ENCODE measurements at regions not wholly inside any gene's neighbourhood (a gene's known extent, or its start where the extent isn't known, plus 50 kb on each side); places are given as distances from the start of the nearest gene placed in this dataset.

GRCh38 chr18:45353530-45353929 is 261.7 kb upstream of the SLC14A2 start:
- Histone ChIP-seq H3K27me3 (replicated peaks; ENCODE audit: control insufficient read depth, insufficient read depth, low read length) (no peaks in the 10 kb centered on the region), H3K36me3 (ENCODE audit: control insufficient read depth, insufficient read depth, low read length) (no peaks in the 10 kb centered on the region), H3K4me3 (ENCODE audit: low read depth, low read length) (no peak overlapping the region), H3K9me3 (no peaks in the 10 kb centered on the region), H3K4me1 (peaks cover 9% of the 10 kb centered on the region)
- no peaks in the 10 kb centered on the region for H3K27me3 Mint-ChIP-seq (ENCODE audit: insufficient read depth, unreplicated experiment)
- ChIA-PET POLR2A (no interaction called here), CTCF (no interaction called here)
- H3K36me3 Mint-ChIP-seq (ENCODE audit: insufficient read depth, unreplicated experiment) = no peaks in the 10 kb centered on the region
- intact Hi-C loops (cut with micrococcal nuclease; ENCODE audit: unreplicated experiment) = loop anchor here (10.0 kb wide), 1 partner anchor 559 kb away; no protein-coding TSS in a partner anchor
- TF ChIP-seq CTCF (IDR thresholded peaks at IDR 0.05; ENCODE audit: insufficient read depth in 1 of 2, low read depth in 1 of 2, low read length in 1 of 2, severe bottlenecking in 1 of 2, unreplicated experiment in 1 of 2) = no peak
- BruUV-seq (replicated peaks) = no TSS peak
- DNase-seq = no peak
- H3K4me3 Mint-ChIP-seq (ENCODE audit: unreplicated experiment) = no peak overlapping the region
- H3K9me3 Mint-ChIP-seq (ENCODE audit: unreplicated experiment) = no peaks in the 10 kb centered on the region
- H3K4me1 Mint-ChIP-seq (ENCODE audit: low read depth, unreplicated experiment) = peaks cover 14% of the 10 kb centered on the region
- no peak overlapping the region for H3K27ac Mint-ChIP-seq (ENCODE audit: unreplicated experiment)

DNA sequence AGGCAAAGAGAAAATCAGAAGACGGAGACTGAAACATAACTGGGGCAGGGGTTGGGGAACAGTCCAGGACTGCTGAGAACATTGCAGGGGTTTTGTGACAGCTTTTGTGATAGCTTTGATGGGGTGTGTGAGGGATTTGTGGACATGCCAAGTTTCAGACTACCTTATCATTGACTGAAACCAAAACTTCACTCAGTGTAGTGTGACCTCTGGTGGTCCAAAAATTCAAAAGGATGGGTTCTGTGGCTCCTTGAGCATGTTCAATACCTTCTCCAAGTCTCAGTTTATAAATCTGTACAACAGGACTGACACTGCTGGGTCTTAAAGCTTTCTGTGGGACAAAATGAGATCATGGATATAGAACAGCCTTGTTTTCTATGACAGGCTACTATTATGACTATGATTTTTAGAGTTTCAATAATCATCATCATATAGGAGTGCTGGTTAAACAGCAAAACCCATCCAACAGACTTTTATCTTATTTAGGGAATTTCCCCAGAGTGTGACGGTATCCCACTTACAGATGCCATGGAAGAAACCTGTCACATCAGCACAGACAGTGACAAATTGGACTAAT is 259.2 kb upstream of the SLC14A2 start:
- Histone ChIP-seq H3K27me3 (replicated peaks; ENCODE audit: control insufficient read depth, insufficient read depth, low read length) (no peaks in the 10 kb centered on the region), H3K36me3 (ENCODE audit: control insufficient read depth, insufficient read depth, low read length) (no peaks in the 10 kb centered on the region), H3K9me3 (no peaks in the 10 kb centered on the region), H3K4me3 (ENCODE audit: low read depth, low read length) (no peak overlapping the region), H3K4me1 (peaks cover 26% of the 10 kb centered on the region)
- POLR2A ChIA-PET = no interaction called here
- Mint-ChIP-seq H3K27ac (ENCODE audit: unreplicated experiment) (no peak overlapping the region), H3K4me3 (ENCODE audit: unreplicated experiment) (no peak overlapping the region), H3K36me3 (ENCODE audit: insufficient read depth, unreplicated experiment) (peaks cover 6% of the 10 kb centered on the region), H3K27me3 (ENCODE audit: insufficient read depth, unreplicated experiment) (no peaks in the 10 kb centered on the region), H3K9me3 (ENCODE audit: unreplicated experiment) (no peaks in the 10 kb centered on the region), H3K4me1 (ENCODE audit: low read depth, unreplicated experiment) (peaks cover 35% of the 10 kb centered on the region)
- no peak for DNase-seq
- no TSS peak for BruUV-seq (replicated peaks)
- intact Hi-C loops (cut with micrococcal nuclease; ENCODE audit: unreplicated experiment) = loop anchor here (10.0 kb wide), 1 partner anchor 561 kb away; no protein-coding TSS in a partner anchor
- no peak for TF ChIP-seq CTCF (IDR thresholded peaks at IDR 0.05; ENCODE audit: insufficient read depth in 1 of 2, low read depth in 1 of 2, low read length in 1 of 2, severe bottlenecking in 1 of 2, unreplicated experiment in 1 of 2)
- CTCF ChIA-PET = no interaction called here

GRCh38 chr18:45357686-45358470 is 257.4 kb upstream of the SLC14A2 start:
- H3K4me1 ChIP-seq = peaks cover 26% of the 10 kb centered on the region
- H3K36me3 Mint-ChIP-seq (ENCODE audit: insufficient read depth, unreplicated experiment) = peaks cover 6% of the 10 kb centered on the region
- no peaks in the 10 kb centered on the region for H3K27me3 ChIP-seq (replicated peaks; ENCODE audit: control insufficient read depth, insufficient read depth, low read length)
- H3K27me3 Mint-ChIP-seq (ENCODE audit: insufficient read depth, unreplicated experiment) = no peaks in the 10 kb centered on the region
- no peak for TF ChIP-seq CTCF (IDR thresholded peaks at IDR 0.05; ENCODE audit: insufficient read depth in 1 of 2, low read depth in 1 of 2, low read length in 1 of 2, severe bottlenecking in 1 of 2, unreplicated experiment in 1 of 2)
- ChIA-PET POLR2A (no interaction called here), CTCF (no interaction called here)
- H3K9me3 ChIP-seq = no peaks in the 10 kb centered on the region
- H3K9me3 Mint-ChIP-seq (ENCODE audit: unreplicated experiment) = no peaks in the 10 kb centered on the region
- no TSS peak for BruUV-seq (replicated peaks)
- no peak overlapping the region for H3K4me3 ChIP-seq (ENCODE audit: low read depth, low read length)
- intact Hi-C loops (cut with micrococcal nuclease; ENCODE audit: unreplicated experiment) = loop anchor here (2.0 to 10.0 kb wide), 2 partner anchors 25 to 563 kb away; no protein-coding TSS in a partner anchor
- H3K4me1 Mint-ChIP-seq (ENCODE audit: low read depth, unreplicated experiment) = peaks cover 31% of the 10 kb centered on the region
- DNase-seq = no peak
- no peak overlapping the region for H3K4me3 Mint-ChIP-seq (ENCODE audit: unreplicated experiment)
- H3K27ac Mint-ChIP-seq (ENCODE audit: unreplicated experiment) = peak overlapping the region; percentile 97
- H3K36me3 ChIP-seq (ENCODE audit: control insufficient read depth, insufficient read depth, low read length) = no peaks in the 10 kb centered on the region

All from Caco-2 (cell line).